ENCODE measurements at regions not wholly inside any gene's neighbourhood (a gene's known extent, or its start where the extent isn't known, plus 50 kb on each side); places are given as distances from the start of the nearest gene placed in this dataset.

DNA sequence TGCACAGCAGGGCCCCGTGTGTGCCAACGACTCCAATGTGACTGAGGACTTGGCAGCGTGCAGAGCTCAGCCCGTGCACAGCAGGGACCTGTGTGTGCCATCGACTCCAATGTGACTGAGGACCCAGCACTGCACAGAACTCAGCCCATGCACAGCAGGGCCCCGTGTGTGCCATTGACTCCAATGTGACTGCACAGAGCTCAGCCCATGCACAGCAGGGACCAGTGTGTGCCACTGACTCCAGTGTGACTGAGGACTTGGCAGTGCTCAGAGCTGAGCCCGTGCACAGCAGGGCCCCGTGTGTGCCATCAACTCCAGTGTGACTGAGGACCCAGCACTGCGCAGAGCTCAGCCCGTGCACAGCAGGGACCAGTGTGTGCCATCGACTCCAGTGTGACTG is 347.8 kb upstream of the B3GAT1 start:
- no peak for ATAC-seq

- no peak for ATAC-seq
Measured at GRCh38 chr11:134759274-134759673, 347.2 kb upstream of the B3GAT1 start.

GRCh38 chr11:134758342-134758931 is 346.4 kb upstream of the B3GAT1 start:
- ATAC-seq = no peak

GRCh38 chr11:134757633-134758032 is 345.6 kb upstream of the B3GAT1 start:
- ATAC-seq = no peak

- ATAC-seq = no peak
Measured at GRCh38 chr11:134756811-134757540, 344.9 kb upstream of the B3GAT1 start.

DNA sequence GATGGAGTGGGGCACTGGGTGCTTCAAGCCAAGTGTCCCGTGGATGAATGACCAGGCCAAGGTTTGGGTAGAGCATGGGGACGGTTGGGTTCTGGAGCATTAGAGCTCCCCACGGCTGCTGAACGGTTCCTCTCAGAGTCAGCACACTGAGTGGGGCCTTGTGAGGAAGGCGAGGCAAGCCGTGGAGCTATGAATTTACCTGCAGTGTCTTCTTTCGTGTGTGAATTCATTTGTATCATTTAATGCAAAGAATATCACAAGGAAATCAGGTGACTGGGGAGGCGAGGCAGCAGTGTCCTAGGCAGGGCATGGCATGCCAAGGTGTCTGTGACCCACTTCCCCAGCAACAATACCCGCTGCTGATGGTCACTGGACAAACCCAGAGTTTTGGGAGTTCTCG is 343.5 kb upstream of the B3GAT1 start:
- ATAC-seq = no peak

DNA sequence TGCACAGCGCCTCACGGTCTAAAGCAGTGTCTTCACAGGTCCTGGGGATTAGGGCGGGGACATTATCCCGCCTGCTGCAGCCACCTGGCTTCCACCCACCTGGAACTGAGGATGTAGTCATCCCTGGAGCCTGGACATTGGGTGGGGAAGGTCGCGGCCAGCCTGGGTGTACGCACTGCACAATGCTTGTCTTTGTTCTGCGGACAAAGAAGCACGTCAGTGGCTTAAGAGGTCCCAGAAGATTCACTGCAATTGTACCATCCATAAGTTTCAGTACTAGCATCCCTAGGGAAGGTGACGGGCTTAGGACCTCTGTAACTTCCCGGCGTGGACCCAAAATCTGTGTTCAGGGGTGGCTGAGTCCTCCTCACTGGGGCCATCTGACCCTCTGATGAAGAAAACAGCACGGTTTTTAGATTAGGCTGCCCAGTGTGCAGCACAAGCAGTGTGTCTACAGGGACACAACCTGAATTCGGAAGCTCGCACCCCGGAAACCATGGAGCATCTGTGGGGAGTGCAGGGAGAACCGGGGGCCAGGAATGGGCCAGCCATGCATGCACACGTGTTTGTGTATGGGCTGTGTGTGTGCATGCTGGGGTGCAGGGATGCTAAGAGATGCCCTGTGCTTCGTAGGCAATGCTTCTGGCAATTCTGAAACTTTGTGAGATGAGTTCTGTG is 342.6 kb upstream of the B3GAT1 start:
- ATAC-seq = no peak

DNA sequence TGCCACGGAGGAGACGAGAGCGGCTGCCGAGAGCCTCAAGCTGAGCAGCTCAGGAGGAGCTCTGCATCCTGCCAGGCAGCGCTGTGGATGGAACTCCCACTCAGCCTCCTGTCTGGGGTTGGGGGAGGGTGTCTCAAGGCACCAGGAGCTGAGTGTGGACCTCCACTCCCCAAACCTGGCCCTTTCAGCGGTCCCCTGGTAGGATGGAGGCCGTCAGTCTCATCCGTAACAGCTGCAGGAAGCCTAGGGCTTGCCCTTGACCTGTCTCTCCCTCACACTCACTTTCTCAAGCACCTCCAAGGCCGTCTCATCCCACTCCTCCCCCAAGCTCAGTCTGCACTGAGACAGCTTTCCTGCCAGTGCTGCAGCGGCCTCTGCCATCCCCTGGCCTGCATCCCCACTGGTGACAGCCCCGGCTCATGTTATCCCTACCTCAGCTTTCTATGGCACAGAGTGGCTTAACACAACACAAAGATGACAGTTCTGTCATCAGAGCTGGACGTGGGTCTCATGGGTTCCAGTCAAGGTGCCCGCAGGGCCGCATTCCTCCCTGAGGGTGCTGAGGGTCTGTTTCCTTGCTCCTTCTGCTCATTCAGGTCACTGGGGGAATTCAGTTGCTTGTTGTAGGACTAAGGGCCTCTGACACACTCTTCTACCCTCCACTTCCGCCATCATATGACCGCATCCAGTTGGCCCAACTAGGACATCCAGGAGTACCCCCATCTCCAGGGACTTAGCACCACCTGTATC is 341.9 kb upstream of the B3GAT1 start:
- ATAC-seq = no peak

- no peak for ATAC-seq
Measured at GRCh38 chr11:134752964-134753770, 341.1 kb upstream of the B3GAT1 start.

DNA sequence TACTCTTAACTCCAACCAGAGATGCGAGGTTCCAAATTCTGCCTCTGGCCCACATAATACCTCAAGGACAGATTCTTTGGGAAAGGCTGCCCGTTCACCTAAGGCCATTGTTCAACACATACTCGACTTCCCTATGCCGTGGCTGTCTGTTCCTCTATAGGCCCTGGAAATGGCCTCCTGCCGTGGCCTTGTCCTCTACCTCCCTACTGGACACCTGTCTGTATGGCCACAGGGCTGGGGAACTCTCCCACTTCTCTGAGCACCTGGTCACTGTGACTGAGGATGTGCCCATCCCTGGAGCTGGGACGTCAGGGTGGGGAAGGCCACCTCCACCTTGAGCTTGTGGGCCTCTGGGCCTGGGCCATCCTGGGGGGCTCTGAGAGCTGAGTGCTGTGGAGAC is 340.5 kb upstream of the B3GAT1 start:
- no peak for ATAC-seq

DNA sequence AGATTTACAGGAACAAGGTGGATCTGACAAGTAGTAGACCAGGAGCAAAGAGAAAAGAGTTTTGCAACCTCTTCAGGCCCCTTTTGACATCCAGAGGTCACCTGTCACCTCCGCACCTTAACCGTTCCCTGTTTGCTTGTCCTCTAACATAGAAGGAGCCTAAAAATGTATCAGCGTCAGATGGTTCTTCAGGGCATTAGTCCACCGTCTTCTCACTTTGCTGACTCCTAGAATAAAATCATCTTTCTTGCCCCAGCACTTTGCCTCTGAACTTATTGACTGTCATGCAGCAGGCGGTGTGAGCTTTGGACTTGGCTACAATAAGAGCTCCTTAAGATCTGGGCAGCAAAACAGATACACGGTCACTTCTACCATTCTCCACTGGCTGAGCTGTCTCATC is 339.7 kb upstream of the B3GAT1 start:
- no peak for ATAC-seq

GRCh38 chr11:134751031-134751585 is 339.1 kb upstream of the B3GAT1 start:
- no peak for ATAC-seq

- no peak for ATAC-seq
Measured at GRCh38 chr11:134750619-134751018, 338.6 kb upstream of the B3GAT1 start.

- no peak for ATAC-seq
Measured at GRCh38 chr11:134749040-134749839, 337.2 kb upstream of the B3GAT1 start.

DNA sequence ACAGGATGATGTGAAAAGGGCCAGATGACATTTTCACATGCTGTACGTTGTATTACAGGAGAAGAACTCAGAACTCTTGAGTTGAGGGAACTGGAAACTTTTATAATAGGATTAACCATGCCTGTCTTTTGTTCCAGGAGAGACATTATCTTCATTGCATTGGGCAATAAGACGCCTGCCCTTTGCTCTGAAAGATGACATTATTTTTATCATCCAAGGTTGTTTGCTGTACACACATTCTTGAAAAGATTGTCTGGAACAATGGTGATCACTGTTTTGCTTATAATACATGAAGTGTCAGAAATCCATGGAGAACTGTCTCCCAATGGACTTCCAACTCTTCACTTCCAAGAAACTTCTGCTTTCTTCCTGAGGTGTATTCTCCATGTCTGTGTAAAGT is 334.6 kb upstream of the B3GAT1 start:
- no peak for ATAC-seq

DNA sequence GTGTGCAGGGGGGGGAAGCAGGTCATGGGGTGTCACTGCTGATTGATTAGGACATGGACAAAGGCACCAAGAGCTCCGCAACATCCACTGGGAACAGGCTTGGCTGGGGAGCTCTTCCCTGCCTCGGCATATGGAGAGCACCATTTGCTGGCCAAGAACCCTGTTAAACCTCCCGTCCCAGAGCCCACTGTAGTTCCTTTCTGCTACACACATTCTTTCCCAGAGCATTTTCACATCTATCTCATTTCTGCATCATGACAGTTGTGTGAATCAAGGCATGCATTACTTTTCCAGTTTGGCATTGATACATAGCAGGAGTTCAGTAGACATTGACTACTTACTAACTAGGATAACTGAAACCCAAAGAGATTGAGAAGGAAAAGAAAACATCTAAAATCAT is 333.4 kb upstream of the B3GAT1 start:
- no peak for ATAC-seq

DNA sequence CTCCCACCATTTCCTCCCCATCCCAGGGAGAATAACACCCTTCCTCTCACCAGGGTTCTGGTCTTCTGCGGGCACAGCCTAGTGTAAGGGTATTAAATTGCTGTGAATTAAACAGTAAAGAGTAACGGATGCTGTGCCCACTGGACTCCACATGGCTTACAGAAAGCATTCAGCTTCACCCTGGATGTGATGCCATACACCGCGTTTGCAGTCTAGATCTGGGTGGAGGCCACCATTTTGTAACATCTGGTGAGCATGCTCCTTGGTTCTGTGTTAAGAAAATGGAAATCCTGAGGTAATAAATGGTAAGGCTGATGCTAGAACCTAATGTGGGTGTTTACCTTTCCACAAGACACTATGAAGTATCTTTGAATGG is 331.8 kb upstream of the B3GAT1 start:
- no peak for ATAC-seq

GRCh38 chr11:134742956-134743819 is 331.1 kb upstream of the B3GAT1 start:
- no peak for ATAC-seq

- no peak for ATAC-seq
Measured at GRCh38 chr11:134742224-134742612, 330.2 kb upstream of the B3GAT1 start.
